MCF 10A (cell line): ENCODE measurements at regions not wholly inside any gene's neighbourhood (a gene's known extent, or its start where the extent isn't known, plus 50 kb on each side); places are given as distances from the start of the nearest gene placed in this dataset.

Source experiments
- BruUV-seq: library from RNA; stranded (reverse); fragments of 400-500 nt; replicated peaks from 2 replicates; lab custom pipeline; 2021; lab: Mats Ljungman, UMichigan
- CTCF ChIA-PET: fragments of 300-600 bp; sonication (Branson Sonifier 250); formaldehyde crosslinking; extraction: SDS; loops from one replicate; lab custom pipeline; 2021; ENCODE audit warnings: antibody characterized with exemption, inconsistent platforms; lab: Yijun Ruan, JAX
- POLR2A ChIA-PET: fragments of 300-600, 350-650 bp; sonication (Branson Sonifier 250); formaldehyde crosslinking; extraction: SDS; loops from one replicate; lab custom pipeline; 2020; ENCODE audit warnings: antibody characterized with exemption, inconsistent platforms; lab: Yijun Ruan, JAX
- DNase-seq: peaks from one replicate; pipeline ENCODE4 v3.0.0-alpha.2; 2018; ENCODE audit not compliant: unreplicated experiment
- H3K27ac Mint-ChIP-seq: one replicate; pipeline ENCODE4 v1.8.0; 2022; ENCODE audit warnings: mild to moderate bottlenecking, low read depth, mixed read lengths; ENCODE audit not compliant: unreplicated experiment
- H3K27me3 Mint-ChIP-seq: one replicate; pipeline ENCODE4 v1.8.0; 2022; ENCODE audit warnings: mixed read lengths; ENCODE audit not compliant: insufficient read depth, unreplicated experiment
- H3K36me3 Mint-ChIP-seq: one replicate; pipeline ENCODE4 v1.8.0; 2022; ENCODE audit warnings: mild to moderate bottlenecking, moderate library complexity, mixed read lengths; ENCODE audit not compliant: insufficient read depth, unreplicated experiment
- H3K4me1 Mint-ChIP-seq: one replicate; pipeline ENCODE4 v1.8.0; 2022; ENCODE audit warnings: mixed read lengths; ENCODE audit not compliant: insufficient read depth, unreplicated experiment
- H3K4me3 Mint-ChIP-seq: one replicate; pipeline ENCODE4 v1.8.0; 2022; ENCODE audit warnings: mild to moderate bottlenecking, moderate library complexity, mixed read lengths; ENCODE audit not compliant: unreplicated experiment
- H3K9me3 Mint-ChIP-seq: one replicate; pipeline ENCODE4 v1.8.0; 2022; ENCODE audit warnings: mixed read lengths; ENCODE audit not compliant: unreplicated experiment
- CTCF ChIP-seq: fragments of 200-600 bp; IDR thresholded peaks from one replicate; pipeline ENCODE4 v1.8.0; 2022; ENCODE audit warnings: antibody characterized with exemption, mild to moderate bottlenecking; ENCODE audit not compliant: unreplicated experiment
- intact Hi-C: fragments of 100-400 bp; cut with micrococcal nuclease; formaldehyde crosslinking; loops from 2 replicates; pipeline ENCODE4 v1.14.1; 2022

- CTCF ChIA-PET: no interaction called here
- no peak for DNase-seq
- H3K9me3 Mint-ChIP-seq: no peaks in the 10 kb centered on the region
- POLR2A ChIA-PET: no interaction called here
- no peaks in the 10 kb centered on the region for H3K4me1 Mint-ChIP-seq
- H3K36me3 Mint-ChIP-seq: no peaks in the 10 kb centered on the region
- no peaks in the 10 kb centered on the region for H3K27me3 Mint-ChIP-seq
- intact Hi-C loops: no loop called here
- H3K4me3 Mint-ChIP-seq: no peak overlapping the region
- BruUV-seq: no TSS peak
- no peak for TF ChIP-seq CTCF
- H3K27ac Mint-ChIP-seq: no peak overlapping the region
Measured at GRCh38 chr2:182543741-182544525, 117.1 kb upstream of the PDE1A start.

GRCh38 chr2:182545420-182546167 lies 118.8 kb upstream of the PDE1A start:
- no peak for TF ChIP-seq CTCF
- H3K4me1 Mint-ChIP-seq: no peaks in the 10 kb centered on the region
- H3K9me3 Mint-ChIP-seq: no peaks in the 10 kb centered on the region
- H3K27ac Mint-ChIP-seq: no peak overlapping the region
- ChIA-PET CTCF (no interaction called here), POLR2A (no interaction called here)
- no peaks in the 10 kb centered on the region for H3K36me3 Mint-ChIP-seq
- BruUV-seq: no TSS peak
- no peak for DNase-seq
- H3K4me3 Mint-ChIP-seq: no peak overlapping the region
- intact Hi-C loops: no loop called here
- no peaks in the 10 kb centered on the region for H3K27me3 Mint-ChIP-seq

GRCh38 chr2:182548031-182548950 lies 121.5 kb upstream of the PDE1A start:
- CTCF ChIA-PET: no interaction called here
- H3K27ac Mint-ChIP-seq: no peak overlapping the region

More at GRCh38 chr2:182548031-182548950, 121.5 kb upstream of the PDE1A start:
- no peaks in the 10 kb centered on the region for H3K27me3 Mint-ChIP-seq
- BruUV-seq: no TSS peak
- H3K36me3 Mint-ChIP-seq: no peaks in the 10 kb centered on the region
- H3K4me3 Mint-ChIP-seq: no peak overlapping the region
- TF ChIP-seq CTCF: no peak
- POLR2A ChIA-PET: no interaction called here
- H3K4me1 Mint-ChIP-seq: no peaks in the 10 kb centered on the region
- DNase-seq: no peak
- H3K9me3 Mint-ChIP-seq: no peaks in the 10 kb centered on the region
- intact Hi-C loops: no loop called here
